Esophagus squamous epithelium (tissue), 4 donors: ENCODE measurements at regions not wholly inside any gene's neighbourhood (a gene's known extent, or its start where the extent isn't known, plus 50 kb on each side); places are given as distances from the start of the nearest gene placed in this dataset.

ENCODE experiments used
- POLR2A ChIP-seq, 4 donors: fragments of 450-650 bp; IDR thresholded peaks; one replicate each; pipeline ENCODE4 v1.6.1; 2017; ENCODE audit warnings: antibody characterized with exemption in 4 of 4, mild to moderate bottlenecking in 4 of 4, moderate library complexity in 3 of 4
- TF ChIP-seq, protein P1 (sequence below), 6 experiments: fragments of 450-650 bp in 4 of 6; fragments of 200-600 bp in 2 of 6; sonication (generic) in 2 of 6; IDR thresholded peaks; one replicate each; pipeline ENCODE4 v1.5.1; 2016 to 2019; ENCODE audit warnings: antibody characterized with exemption in 6 of 6, mild to moderate bottlenecking in 4 of 6, moderate library complexity in 4 of 6

- no peak for TF ChIP-seq POLR2A (IDR thresholded peaks at IDR 0.05)
- TF ChIP-seq, protein P1, sequence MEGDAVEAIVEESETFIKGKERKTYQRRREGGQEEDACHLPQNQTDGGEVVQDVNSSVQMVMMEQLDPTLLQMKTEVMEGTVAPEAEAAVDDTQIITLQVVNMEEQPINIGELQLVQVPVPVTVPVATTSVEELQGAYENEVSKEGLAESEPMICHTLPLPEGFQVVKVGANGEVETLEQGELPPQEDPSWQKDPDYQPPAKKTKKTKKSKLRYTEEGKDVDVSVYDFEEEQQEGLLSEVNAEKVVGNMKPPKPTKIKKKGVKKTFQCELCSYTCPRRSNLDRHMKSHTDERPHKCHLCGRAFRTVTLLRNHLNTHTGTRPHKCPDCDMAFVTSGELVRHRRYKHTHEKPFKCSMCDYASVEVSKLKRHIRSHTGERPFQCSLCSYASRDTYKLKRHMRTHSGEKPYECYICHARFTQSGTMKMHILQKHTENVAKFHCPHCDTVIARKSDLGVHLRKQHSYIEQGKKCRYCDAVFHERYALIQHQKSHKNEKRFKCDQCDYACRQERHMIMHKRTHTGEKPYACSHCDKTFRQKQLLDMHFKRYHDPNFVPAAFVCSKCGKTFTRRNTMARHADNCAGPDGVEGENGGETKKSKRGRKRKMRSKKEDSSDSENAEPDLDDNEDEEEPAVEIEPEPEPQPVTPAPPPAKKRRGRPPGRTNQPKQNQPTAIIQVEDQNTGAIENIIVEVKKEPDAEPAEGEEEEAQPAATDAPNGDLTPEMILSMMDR (IDR thresholded peaks at IDR 0.05): no peak
Observed at GRCh38 chr20:40258931-40259330, 430.1 kb downstream of the MAFB start.
